ENCODE measurements at regions not wholly inside any gene's neighbourhood (a gene's known extent, or its start where the extent isn't known, plus 50 kb on each side); places are given as distances from the start of the nearest gene placed in this dataset.

- Mint-ChIP-seq H3K27ac (no peak overlapping the region), H3K27me3 (ENCODE audit: low read depth) (no peaks in the 10 kb centered on the region), H3K4me3 (no peak overlapping the region), H3K36me3 (ENCODE audit: low read depth) (no peaks in the 10 kb centered on the region), H3K9me3 (ENCODE audit: insufficient read depth) (no peaks in the 10 kb centered on the region), H3K4me1 (ENCODE audit: low read depth) (no peaks in the 10 kb centered on the region)
- no peak for ATAC-seq
- no peak for DNase-seq
- CTCF ChIA-PET = no interaction called here
- POLR2A ChIA-PET = no interaction called here
These were observed 365.7 kb downstream of the GXYLT1 start for GRCh38 chr12:41778934-41779333.

DNA sequence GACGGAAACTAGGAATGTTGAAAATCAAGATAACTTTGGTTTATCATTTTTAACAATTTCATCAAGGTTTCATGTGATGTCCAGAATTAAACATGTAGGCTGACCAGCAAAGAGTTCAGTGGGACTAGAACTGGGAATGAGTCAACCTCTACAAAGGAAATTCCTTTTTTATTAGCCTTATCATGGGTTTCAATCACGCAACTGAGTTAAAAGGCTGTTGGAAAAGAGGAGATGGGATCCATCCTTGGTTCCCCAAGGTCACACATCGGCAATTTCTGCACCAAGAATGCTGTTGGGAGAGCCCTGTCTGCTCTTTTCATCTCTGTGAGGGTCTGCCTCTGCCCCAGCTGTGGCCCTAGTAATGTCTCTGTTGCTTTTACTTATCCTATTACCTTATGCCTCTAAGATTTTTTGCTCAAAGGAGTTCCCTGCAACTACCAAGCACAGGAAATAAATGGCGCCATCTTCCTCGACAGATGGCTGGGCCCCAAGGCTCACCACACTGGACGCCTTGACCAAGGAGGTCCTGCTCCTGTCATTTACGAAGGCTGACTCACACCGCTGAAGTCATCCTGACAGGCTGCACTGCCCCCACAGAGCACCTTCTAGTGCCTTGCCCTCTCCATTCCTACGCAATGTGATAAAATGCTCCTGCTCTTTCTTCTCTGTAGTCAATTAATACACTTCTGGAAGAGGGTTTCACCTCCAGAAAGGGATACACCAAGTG is 367.4 kb downstream of the GXYLT1 start:
- no peaks in the 10 kb centered on the region for H3K4me1 Mint-ChIP-seq (ENCODE audit: low read depth)
- H3K9me3 Mint-ChIP-seq (ENCODE audit: insufficient read depth) = no peaks in the 10 kb centered on the region
- H3K4me3 Mint-ChIP-seq = no peak overlapping the region
- ATAC-seq (no peak), DNase-seq (no peak)
- no peaks in the 10 kb centered on the region for H3K36me3 Mint-ChIP-seq (ENCODE audit: low read depth)
- no peak overlapping the region for H3K27ac Mint-ChIP-seq
- no peaks in the 10 kb centered on the region for H3K27me3 Mint-ChIP-seq (ENCODE audit: low read depth)
- ChIA-PET CTCF (no interaction called here), POLR2A (no interaction called here)

DNA sequence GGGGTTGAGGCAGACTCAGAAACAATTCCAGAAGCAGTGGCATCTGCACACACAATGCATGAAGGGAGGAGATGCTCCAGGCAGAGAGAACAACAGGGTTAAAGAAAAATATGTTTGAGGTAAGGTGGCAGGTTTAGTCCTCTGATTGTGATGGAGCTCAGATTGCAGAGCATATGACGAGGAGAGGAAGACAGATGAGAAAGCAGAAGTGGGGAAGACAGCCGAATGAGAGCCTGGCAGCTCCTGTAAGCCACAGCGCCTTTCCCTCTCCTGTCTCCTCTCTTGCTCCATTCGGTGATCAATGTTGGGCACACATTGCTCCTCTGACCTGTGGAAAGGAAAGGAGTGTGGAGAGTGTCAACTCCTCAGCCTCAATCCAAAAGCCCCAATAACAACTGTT is 372.2 kb downstream of the GXYLT1 start:
- no peak overlapping the region for H3K4me3 Mint-ChIP-seq
- ATAC-seq = no peak
- H3K9me3 Mint-ChIP-seq (ENCODE audit: insufficient read depth) = no peaks in the 10 kb centered on the region

DNA sequence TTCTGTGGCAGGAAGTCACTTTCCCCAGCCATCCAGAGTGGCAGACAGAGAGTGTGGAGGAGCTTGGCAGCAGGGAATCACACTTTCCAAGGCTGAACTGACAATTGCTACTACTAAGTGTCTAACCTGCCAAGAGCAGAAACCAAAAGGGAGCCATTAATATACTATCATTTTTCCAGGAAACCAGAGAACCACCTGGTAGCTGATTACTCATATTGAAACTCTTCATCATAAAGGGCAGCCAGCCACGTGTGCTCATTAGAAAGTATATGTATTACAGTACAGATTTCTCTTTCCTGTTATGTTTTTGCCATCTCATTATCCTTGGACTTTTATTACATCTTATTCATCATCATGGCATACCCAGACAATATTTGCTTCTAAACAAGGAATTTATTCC is 374.9 kb downstream of the GXYLT1 start:
- Mint-ChIP-seq H3K4me1 (ENCODE audit: low read depth) (peaks cover 6% of the 10 kb centered on the region), H3K27ac (no peak overlapping the region), H3K4me3 (no peak overlapping the region), H3K9me3 (ENCODE audit: insufficient read depth) (no peaks in the 10 kb centered on the region), H3K36me3 (ENCODE audit: low read depth) (no peaks in the 10 kb centered on the region), H3K27me3 (ENCODE audit: low read depth) (no peaks in the 10 kb centered on the region)
- POLR2A ChIA-PET = no interaction called here
- DNase-seq (no peak), ATAC-seq (no peak)
- CTCF ChIA-PET = no interaction called here

More for the DNA sequence above, 372.2 kb downstream of the GXYLT1 start:
- POLR2A ChIA-PET = no interaction called here
- DNase-seq = no peak
- no peaks in the 10 kb centered on the region for H3K27me3 Mint-ChIP-seq (ENCODE audit: low read depth)
- CTCF ChIA-PET = no interaction called here
- H3K27ac Mint-ChIP-seq = no peak overlapping the region
- peaks cover 6% of the 10 kb centered on the region for H3K4me1 Mint-ChIP-seq (ENCODE audit: low read depth)
- no peaks in the 10 kb centered on the region for H3K36me3 Mint-ChIP-seq (ENCODE audit: low read depth)

- Mint-ChIP-seq H3K9me3 (ENCODE audit: insufficient read depth) (no peaks in the 10 kb centered on the region), H3K4me1 (ENCODE audit: low read depth) (peaks cover 6% of the 10 kb centered on the region), H3K36me3 (ENCODE audit: low read depth) (no peaks in the 10 kb centered on the region), H3K27ac (no peak overlapping the region), H3K4me3 (no peak overlapping the region), H3K27me3 (ENCODE audit: low read depth) (no peaks in the 10 kb centered on the region)
- DNase-seq (no peak), ATAC-seq (no peak)
- ChIA-PET POLR2A (no interaction called here), CTCF (interaction anchor here (1.2 kb wide), 1 partner anchor 10 kb away, joined by 4 read pairs; no protein-coding TSS in a partner anchor)
These were observed 376.2 kb downstream of the GXYLT1 start for GRCh38 chr12:41768456-41768855.

DNA sequence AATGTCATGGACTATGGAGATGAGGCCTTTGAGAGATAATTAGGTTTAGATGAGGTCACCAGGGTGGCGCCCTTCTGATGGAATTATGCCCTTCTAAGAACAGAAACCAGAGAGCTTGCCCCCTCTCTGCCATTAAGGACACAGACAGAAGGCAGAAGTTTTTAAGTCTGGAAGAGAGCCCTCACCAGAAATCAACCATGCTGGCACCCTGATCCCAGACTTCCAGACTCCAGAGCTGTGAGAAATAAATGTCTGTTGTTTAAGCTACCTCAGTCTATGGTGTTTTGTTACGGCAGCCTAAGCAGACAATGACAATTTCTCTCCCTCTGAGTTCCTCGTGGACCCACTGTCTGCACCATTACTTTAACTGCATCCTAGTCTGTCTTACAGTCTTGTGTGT is 382.0 kb downstream of the GXYLT1 start:
- DNase-seq = no peak
- Mint-ChIP-seq H3K4me1 (ENCODE audit: low read depth) (no peaks in the 10 kb centered on the region), H3K36me3 (ENCODE audit: low read depth) (no peaks in the 10 kb centered on the region), H3K27ac (no peak overlapping the region), H3K27me3 (ENCODE audit: low read depth) (no peaks in the 10 kb centered on the region), H3K9me3 (ENCODE audit: insufficient read depth) (no peaks in the 10 kb centered on the region), H3K4me3 (no peak overlapping the region)
- no peak for ATAC-seq
- CTCF ChIA-PET = no interaction called here
- POLR2A ChIA-PET = no interaction called here

DNA sequence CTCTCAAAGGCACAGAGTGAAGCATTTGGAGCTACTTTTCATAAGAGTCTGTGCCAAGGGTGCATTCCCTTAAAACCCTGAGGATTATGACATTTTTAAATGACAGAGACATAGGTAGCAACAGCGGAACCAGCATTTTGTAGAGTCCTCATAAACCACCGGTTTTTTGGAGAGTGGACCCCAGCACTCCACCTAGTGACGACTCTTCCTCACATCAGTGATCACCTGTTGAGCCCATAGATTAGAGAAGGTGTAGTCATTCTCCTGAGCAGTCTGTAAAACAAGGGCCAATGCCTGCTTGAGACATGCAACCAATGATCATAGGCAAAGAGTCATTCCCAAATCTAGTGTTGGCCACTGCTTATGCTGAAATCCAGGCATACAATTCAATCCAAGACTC is 399.1 kb downstream of the GXYLT1 start:
- DNase-seq (no peak), ATAC-seq (no peak)
- CTCF ChIA-PET = no interaction called here
- H3K27ac Mint-ChIP-seq = no peak overlapping the region
- POLR2A ChIA-PET = no interaction called here
- no peaks in the 10 kb centered on the region for H3K27me3 Mint-ChIP-seq (ENCODE audit: low read depth)
- H3K36me3 Mint-ChIP-seq (ENCODE audit: low read depth) = no peaks in the 10 kb centered on the region
- no peak overlapping the region for H3K4me3 Mint-ChIP-seq
- no peaks in the 10 kb centered on the region for H3K4me1 Mint-ChIP-seq (ENCODE audit: low read depth)
- H3K9me3 Mint-ChIP-seq (ENCODE audit: insufficient read depth) = no peaks in the 10 kb centered on the region

DNA sequence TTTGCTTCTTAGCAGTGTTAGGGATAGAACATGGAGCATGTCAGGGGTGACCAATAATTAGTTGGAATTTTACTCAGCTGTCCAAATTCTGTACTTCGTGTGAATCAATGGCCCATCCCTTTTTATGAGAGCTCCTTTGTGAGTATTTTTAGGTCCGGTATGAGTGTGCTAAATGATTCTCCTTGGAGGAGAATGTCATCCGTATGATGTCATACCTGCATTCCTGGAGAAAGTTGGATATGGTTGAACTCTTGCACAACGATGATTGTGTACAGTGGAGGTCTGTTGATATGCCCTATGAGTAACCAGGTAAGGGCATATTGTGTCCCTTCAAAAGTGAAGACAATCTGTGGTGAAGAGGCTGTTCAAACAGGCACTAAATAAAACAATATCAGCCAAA is 400.8 kb downstream of the GXYLT1 start:
- Mint-ChIP-seq H3K36me3 (ENCODE audit: low read depth) (no peaks in the 10 kb centered on the region), H3K4me1 (ENCODE audit: low read depth) (no peaks in the 10 kb centered on the region), H3K27me3 (ENCODE audit: low read depth) (no peaks in the 10 kb centered on the region), H3K27ac (no peak overlapping the region), H3K4me3 (no peak overlapping the region), H3K9me3 (ENCODE audit: insufficient read depth) (no peaks in the 10 kb centered on the region)
- DNase-seq = no peak
- POLR2A ChIA-PET = no interaction called here
- CTCF ChIA-PET = no interaction called here
- ATAC-seq = no peak

GRCh38 chr12:41739066-41739465 is 405.6 kb downstream of the GXYLT1 start:
- ChIA-PET POLR2A (no interaction called here), CTCF (no interaction called here)
- DNase-seq (no peak), ATAC-seq (no peak)
- Mint-ChIP-seq H3K36me3 (ENCODE audit: low read depth) (no peaks in the 10 kb centered on the region), H3K9me3 (ENCODE audit: insufficient read depth) (no peaks in the 10 kb centered on the region), H3K4me3 (no peak overlapping the region), H3K27me3 (ENCODE audit: low read depth) (no peaks in the 10 kb centered on the region), H3K27ac (no peak overlapping the region), H3K4me1 (ENCODE audit: low read depth) (no peaks in the 10 kb centered on the region)

GRCh38 chr12:41737423-41737822 is 407.3 kb downstream of the GXYLT1 start:
- Mint-ChIP-seq H3K4me1 (ENCODE audit: low read depth) (no peaks in the 10 kb centered on the region), H3K36me3 (ENCODE audit: low read depth) (no peaks in the 10 kb centered on the region), H3K27ac (no peak overlapping the region), H3K27me3 (ENCODE audit: low read depth) (no peaks in the 10 kb centered on the region), H3K9me3 (ENCODE audit: insufficient read depth) (no peaks in the 10 kb centered on the region), H3K4me3 (no peak overlapping the region)
- ChIA-PET CTCF (no interaction called here), POLR2A (no interaction called here)
- ATAC-seq (no peak), DNase-seq (no peak)

GRCh38 chr12:41736436-41736835 is 408.2 kb downstream of the GXYLT1 start:
- H3K9me3 Mint-ChIP-seq (ENCODE audit: insufficient read depth) = no peaks in the 10 kb centered on the region
- ChIA-PET CTCF (no interaction called here), POLR2A (no interaction called here)
- H3K27ac Mint-ChIP-seq = no peak overlapping the region
- H3K36me3 Mint-ChIP-seq (ENCODE audit: low read depth) = no peaks in the 10 kb centered on the region
- H3K27me3 Mint-ChIP-seq (ENCODE audit: low read depth) = no peaks in the 10 kb centered on the region
- no peak overlapping the region for H3K4me3 Mint-ChIP-seq
- no peak for DNase-seq
- ATAC-seq = no peak
- H3K4me1 Mint-ChIP-seq (ENCODE audit: low read depth) = no peaks in the 10 kb centered on the region

GRCh38 chr12:41731691-41732090 is 413.0 kb downstream of the GXYLT1 start:
- Mint-ChIP-seq H3K4me3 (no peak overlapping the region), H3K4me1 (ENCODE audit: low read depth) (no peaks in the 10 kb centered on the region), H3K27me3 (ENCODE audit: low read depth) (no peaks in the 10 kb centered on the region), H3K27ac (no peak overlapping the region), H3K9me3 (ENCODE audit: insufficient read depth) (no peaks in the 10 kb centered on the region), H3K36me3 (ENCODE audit: low read depth) (no peaks in the 10 kb centered on the region)
- ChIA-PET POLR2A (no interaction called here), CTCF (no interaction called here)
- ATAC-seq = no peak
- no peak for DNase-seq

DNA sequence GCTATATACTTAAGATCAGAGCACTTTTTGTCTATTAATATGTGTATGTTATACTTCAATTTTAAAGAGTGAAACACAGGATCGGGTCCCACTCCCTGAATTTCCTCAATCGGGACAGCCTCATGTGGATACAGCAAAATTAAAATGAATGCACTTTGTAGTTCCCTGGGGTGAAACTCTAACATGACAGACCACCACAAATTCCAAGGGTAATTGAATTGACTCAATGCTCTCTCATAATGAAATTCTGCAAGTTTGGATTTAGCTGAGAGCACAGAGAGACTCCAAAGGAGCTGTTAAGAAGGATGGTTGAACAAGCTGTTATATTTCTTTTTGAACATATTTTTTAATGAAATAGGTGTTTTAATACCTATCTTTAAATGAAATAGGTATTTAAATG is 413.6 kb downstream of the GXYLT1 start:
- DNase-seq = no peak
- POLR2A ChIA-PET = no interaction called here
- no peak for ATAC-seq
- H3K27ac Mint-ChIP-seq = no peak overlapping the region
- no peaks in the 10 kb centered on the region for H3K36me3 Mint-ChIP-seq (ENCODE audit: low read depth)
- no peaks in the 10 kb centered on the region for H3K27me3 Mint-ChIP-seq (ENCODE audit: low read depth)
- CTCF ChIA-PET = no interaction called here
- no peak overlapping the region for H3K4me3 Mint-ChIP-seq
- H3K4me1 Mint-ChIP-seq (ENCODE audit: low read depth) = no peaks in the 10 kb centered on the region
- H3K9me3 Mint-ChIP-seq (ENCODE audit: insufficient read depth) = no peaks in the 10 kb centered on the region
